GM12892 (cell line): ENCODE measurements at regions not wholly inside any gene's neighbourhood (a gene's known extent, or its start where the extent isn't known, plus 50 kb on each side); places are given as distances from the start of the nearest gene placed in this dataset.

ENCODE experiments used
- POLR2A ChIP-seq: IDR thresholded peaks from 2 replicates; pipeline ENCODE4 v1.6.1; 2011; ENCODE audit warnings: low read depth, low read length, control low read depth
- POLR2AphosphoS5 ChIP-seq: IDR thresholded peaks from 2 replicates; pipeline ENCODE4 v1.6.1; 2011; ENCODE audit warnings: low read depth, low read length, control low read depth
- TAF1 ChIP-seq: IDR thresholded peaks from 2 replicates; pipeline ENCODE4 v1.6.1; 2011; ENCODE audit warnings: low read depth, mild to moderate bottlenecking, control low read depth, low read length, borderline replicate concordance

DNA sequence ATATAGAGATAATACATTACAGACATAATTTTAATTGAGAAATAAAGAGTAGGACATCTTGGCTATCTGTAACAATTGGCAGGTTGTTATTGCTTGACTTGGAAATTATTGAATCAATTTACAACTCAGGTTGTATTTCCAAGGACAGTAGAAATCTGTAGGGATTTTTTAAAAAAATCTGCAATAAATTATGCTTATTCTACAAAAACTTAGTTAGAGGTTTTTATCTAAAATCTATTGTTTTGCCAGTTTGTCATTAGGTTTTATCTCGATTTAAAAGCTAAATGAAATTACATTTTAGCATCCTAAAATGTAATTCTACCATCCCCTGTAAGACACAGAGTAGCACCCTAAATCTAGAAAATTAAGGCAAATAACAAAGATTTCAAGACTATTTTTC is 408.8 kb downstream of the COL11A1 start:
- TF ChIP-seq POLR2A = no peak
- no peak for TF ChIP-seq POLR2AphosphoS5
- no peak for TF ChIP-seq TAF1
